HT-29 (cell line): ENCODE measurements at regions not wholly inside any gene's neighbourhood (a gene's known extent, or its start where the extent isn't known, plus 50 kb on each side); places are given as distances from the start of the nearest gene placed in this dataset.
"Not testable (repeated sequence)": the region's sequence is repeated elsewhere in the genome, so short reads cannot be mapped to it uniquely, and the experiment has no call there.

Experiments
- DNase-seq: peaks from one replicate; pipeline ENCODE4 v3.0.0-alpha.2; 2015; ENCODE audit warnings: low spot score

- DNase-seq: no peak
Measured at GRCh38 chr10:8173243-8173865, 118.9 kb downstream of the GATA3 start.

GRCh38 chr10:8173866-8174243 is 119.4 kb downstream of the GATA3 start:
- no peak for DNase-seq

GRCh38 chr10:8174762-8175161 is 120.3 kb downstream of the GATA3 start:
- DNase-seq: no peak

GRCh38 chr10:8177526-8177925 is 123.0 kb downstream of the GATA3 start:
- not testable (repeated sequence) for DNase-seq

- DNase-seq: not testable (repeated sequence)
Measured at GRCh38 chr10:8179773-8180172, 125.3 kb downstream of the GATA3 start.

- DNase-seq: no peak
Measured at GRCh38 chr10:8180360-8181109, 126.0 kb downstream of the GATA3 start.

- DNase-seq: no peak
Measured at GRCh38 chr10:8181496-8182157, 127.1 kb downstream of the GATA3 start.

- DNase-seq: no peak
Measured at GRCh38 chr10:8182806-8183205, 128.3 kb downstream of the GATA3 start.

- DNase-seq: no peak
Measured at GRCh38 chr10:8183241-8183704, 128.8 kb downstream of the GATA3 start.

- no peak for DNase-seq
Measured at GRCh38 chr10:8187171-8187666, 132.7 kb downstream of the GATA3 start.

GRCh38 chr10:8189458-8189857 is 135.0 kb downstream of the GATA3 start:
- DNase-seq: no peak

- no peak for DNase-seq
Measured at GRCh38 chr10:8192301-8192700, 137.8 kb downstream of the GATA3 start.

- DNase-seq: no peak
Measured at GRCh38 chr10:8193546-8193945, 139.1 kb downstream of the GATA3 start.

- no peak for DNase-seq
Measured at GRCh38 chr10:8194050-8194449, 139.6 kb downstream of the GATA3 start.

- DNase-seq: no peak
Measured at GRCh38 chr10:8206882-8207281, 152.4 kb downstream of the GATA3 start.

GRCh38 chr10:8211631-8212030 is 157.1 kb downstream of the GATA3 start:
- DNase-seq: no peak

- no peak for DNase-seq
Measured at GRCh38 chr10:8213735-8214134, 159.2 kb downstream of the GATA3 start.

GRCh38 chr10:8214587-8214986 is 160.1 kb downstream of the GATA3 start:
- no peak for DNase-seq

- DNase-seq: no peak
Measured at GRCh38 chr10:8216893-8217292, 162.4 kb downstream of the GATA3 start.

GRCh38 chr10:8221451-8221850 is 167.0 kb downstream of the GATA3 start:
- no peak for DNase-seq

- DNase-seq: no peak
Measured at GRCh38 chr10:8224591-8224990, 170.1 kb downstream of the GATA3 start.

- DNase-seq: no peak
Measured at GRCh38 chr10:8225187-8225586, 170.7 kb downstream of the GATA3 start.

GRCh38 chr10:8227246-8227645 is 172.8 kb downstream of the GATA3 start:
- DNase-seq: no peak
